KMS-11 (cell line): ENCODE measurements at regions not wholly inside any gene's neighbourhood (a gene's known extent, or its start where the extent isn't known, plus 50 kb on each side); places are given as distances from the start of the nearest gene placed in this dataset.

Experiments used
- H2AFZ ChIP-seq: fragments of 200-600 bp; sonication (generic); 2 replicates; pipeline ENCODE4 v1.6.1; 2016; ENCODE audit warnings: antibody characterized with exemption, mixed run types, low read depth
- H3K27ac ChIP-seq: fragments of 200-600 bp; sonication (generic); 2 replicates; pipeline ENCODE4 v1.6.1; 2016; ENCODE audit warnings: mild to moderate bottlenecking, mixed run types
- H3K27me3 ChIP-seq: fragments of 200-600 bp; sonication (generic); 2 replicates; pipeline ENCODE4 v1.6.1; 2017; ENCODE audit warnings: mild to moderate bottlenecking, low read depth, mixed run types, moderate library complexity; ENCODE audit not compliant: insufficient read depth
- H3K36me3 ChIP-seq: fragments of 200-600 bp; sonication (generic); 2 replicates; pipeline ENCODE4 v1.6.1; 2017; ENCODE audit warnings: mild to moderate bottlenecking, mixed run types; ENCODE audit not compliant: insufficient read depth
- H3K4me1 ChIP-seq: fragments of 200-600 bp; sonication (generic); 2 replicates; pipeline ENCODE4 v1.6.1; 2016; ENCODE audit warnings: mild to moderate bottlenecking, low read depth, mixed run types; ENCODE audit not compliant: poor library complexity, severe bottlenecking
- H3K4me2 ChIP-seq: fragments of 200-600 bp; sonication (generic); 2 replicates; pipeline ENCODE4 v1.7.0; 2016; ENCODE audit warnings: mild to moderate bottlenecking, mixed run types
- H3K4me3 ChIP-seq: fragments of 200-600 bp; sonication (generic); IDR thresholded peaks from 2 replicates; pipeline ENCODE4 v1.6.1; 2017; ENCODE audit warnings: low read depth, low read length, mixed read lengths; ENCODE audit not compliant: insufficient read depth
- H3K79me2 ChIP-seq: fragments of 200-600 bp; sonication (generic); 2 replicates; pipeline ENCODE4 v1.6.1; 2016; ENCODE audit warnings: low read depth, mixed run types; ENCODE audit not compliant: insufficient read depth
- H3K9ac ChIP-seq: fragments of 200-600 bp; sonication (generic); 2 replicates; pipeline ENCODE4 v1.6.1; 2016; ENCODE audit warnings: mild to moderate bottlenecking, mixed run types
- H4K20me1 ChIP-seq: fragments of 200-600 bp; sonication (generic); 2 replicates; pipeline ENCODE4 v1.6.1; 2016; ENCODE audit warnings: mild to moderate bottlenecking, mixed run types; ENCODE audit not compliant: insufficient read depth
- TF ChIP-seq, protein P1 (sequence below): fragments of 200-600 bp; sonication (generic); conservative IDR thresholded peaks from 2 replicates; pipeline ENCODE4 v1.6.1; 2017; ENCODE audit warnings: low read depth, mild to moderate bottlenecking, antibody characterized with exemption, low read length, moderate library complexity, mixed read lengths

- Histone ChIP-seq H3K27ac (no peak overlapping the region), H3K9ac (no peak overlapping the region), H3K4me3 (no peak overlapping the region), H2AFZ (no peak overlapping the region), H3K36me3 (no peaks in the 10 kb centered on the region), H4K20me1 (no peaks in the 10 kb centered on the region), H3K27me3 (no peaks in the 10 kb centered on the region), H3K4me1 (peaks cover 26% of the 10 kb centered on the region), H3K79me2 (no peaks in the 10 kb centered on the region), H3K4me2 (no peak overlapping the region)
- TF ChIP-seq, protein P1, sequence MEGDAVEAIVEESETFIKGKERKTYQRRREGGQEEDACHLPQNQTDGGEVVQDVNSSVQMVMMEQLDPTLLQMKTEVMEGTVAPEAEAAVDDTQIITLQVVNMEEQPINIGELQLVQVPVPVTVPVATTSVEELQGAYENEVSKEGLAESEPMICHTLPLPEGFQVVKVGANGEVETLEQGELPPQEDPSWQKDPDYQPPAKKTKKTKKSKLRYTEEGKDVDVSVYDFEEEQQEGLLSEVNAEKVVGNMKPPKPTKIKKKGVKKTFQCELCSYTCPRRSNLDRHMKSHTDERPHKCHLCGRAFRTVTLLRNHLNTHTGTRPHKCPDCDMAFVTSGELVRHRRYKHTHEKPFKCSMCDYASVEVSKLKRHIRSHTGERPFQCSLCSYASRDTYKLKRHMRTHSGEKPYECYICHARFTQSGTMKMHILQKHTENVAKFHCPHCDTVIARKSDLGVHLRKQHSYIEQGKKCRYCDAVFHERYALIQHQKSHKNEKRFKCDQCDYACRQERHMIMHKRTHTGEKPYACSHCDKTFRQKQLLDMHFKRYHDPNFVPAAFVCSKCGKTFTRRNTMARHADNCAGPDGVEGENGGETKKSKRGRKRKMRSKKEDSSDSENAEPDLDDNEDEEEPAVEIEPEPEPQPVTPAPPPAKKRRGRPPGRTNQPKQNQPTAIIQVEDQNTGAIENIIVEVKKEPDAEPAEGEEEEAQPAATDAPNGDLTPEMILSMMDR, result no peak
Observed at GRCh38 chr20:43803276-43803675, 76.5 kb upstream of the GTSF1L start.

DNA sequence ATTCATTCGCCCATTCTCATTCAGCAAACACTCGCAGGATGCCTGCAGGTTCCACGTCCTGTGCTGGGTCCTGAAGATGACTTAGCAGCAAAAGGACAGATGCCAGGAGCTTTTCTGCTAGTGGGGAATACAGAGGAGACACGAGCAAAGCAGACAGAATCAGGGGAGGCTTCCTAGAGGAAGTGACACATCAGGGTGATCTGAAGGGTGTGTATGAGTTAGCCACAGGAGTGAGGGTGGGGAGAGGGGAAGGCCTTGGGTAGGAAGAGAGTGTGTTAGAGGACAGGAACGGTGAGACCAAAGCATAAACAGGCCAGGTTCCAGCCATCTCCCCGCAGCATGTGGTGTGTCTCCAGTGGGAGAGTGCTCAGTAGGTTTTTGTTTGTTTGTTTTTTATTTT, 73.4 kb upstream of the GTSF1L start:
- H3K4me2 ChIP-seq, result peak overlapping the region; percentile 90
- peaks cover 39% of the 10 kb centered on the region for H3K4me1 ChIP-seq
- H3K4me3 ChIP-seq, result no peak overlapping the region
- TF ChIP-seq, protein P1, result no peak
- peak overlapping the region; percentile 22; the same call in 1 of the 2 replicates for H3K9ac ChIP-seq
- no peaks in the 10 kb centered on the region for H3K27me3 ChIP-seq
- H4K20me1 ChIP-seq, result no peaks in the 10 kb centered on the region
- H3K27ac ChIP-seq, result peak overlapping the region; percentile 56; the same call in 1 of the 2 replicates
- H3K36me3 ChIP-seq, result no peaks in the 10 kb centered on the region
- H3K79me2 ChIP-seq, result no peaks in the 10 kb centered on the region
- H2AFZ ChIP-seq, result peak overlapping the region; percentile 81

DNA sequence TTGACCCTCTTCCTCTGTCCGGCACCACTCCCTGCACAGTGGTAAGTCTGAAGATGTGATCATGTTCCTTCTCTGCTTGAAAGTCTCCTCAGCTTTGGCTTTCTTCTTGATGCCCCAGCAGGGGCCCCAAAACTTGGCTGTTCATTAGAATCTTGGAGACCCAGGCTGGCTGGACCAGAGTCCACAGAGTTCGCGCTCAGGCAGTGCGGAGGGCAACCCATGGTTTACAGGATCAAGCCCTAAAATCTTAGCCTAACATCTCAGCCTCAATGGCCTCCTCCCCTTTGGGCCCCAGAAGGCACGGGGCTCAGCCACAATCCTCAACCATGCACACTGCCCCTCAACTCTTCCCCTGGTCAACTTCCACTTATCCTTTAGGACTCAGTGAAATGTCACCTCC, 72.9 kb upstream of the GTSF1L start:
- no peaks in the 10 kb centered on the region for H3K36me3 ChIP-seq
- peak overlapping the region; percentile 56 for H3K27ac ChIP-seq
- no peaks in the 10 kb centered on the region for H3K27me3 ChIP-seq
- peak overlapping the region; percentile 81 for H2AFZ ChIP-seq
- H3K4me3 ChIP-seq, result no peak overlapping the region
- TF ChIP-seq, protein P1, result no peak
- no peaks in the 10 kb centered on the region for H4K20me1 ChIP-seq
- peak overlapping the region; percentile 90 for H3K4me2 ChIP-seq
- H3K9ac ChIP-seq, result peak overlapping the region; percentile 22; the same call in 1 of the 2 replicates
- H3K79me2 ChIP-seq, result no peaks in the 10 kb centered on the region
- H3K4me1 ChIP-seq, result peaks cover 39% of the 10 kb centered on the region

DNA sequence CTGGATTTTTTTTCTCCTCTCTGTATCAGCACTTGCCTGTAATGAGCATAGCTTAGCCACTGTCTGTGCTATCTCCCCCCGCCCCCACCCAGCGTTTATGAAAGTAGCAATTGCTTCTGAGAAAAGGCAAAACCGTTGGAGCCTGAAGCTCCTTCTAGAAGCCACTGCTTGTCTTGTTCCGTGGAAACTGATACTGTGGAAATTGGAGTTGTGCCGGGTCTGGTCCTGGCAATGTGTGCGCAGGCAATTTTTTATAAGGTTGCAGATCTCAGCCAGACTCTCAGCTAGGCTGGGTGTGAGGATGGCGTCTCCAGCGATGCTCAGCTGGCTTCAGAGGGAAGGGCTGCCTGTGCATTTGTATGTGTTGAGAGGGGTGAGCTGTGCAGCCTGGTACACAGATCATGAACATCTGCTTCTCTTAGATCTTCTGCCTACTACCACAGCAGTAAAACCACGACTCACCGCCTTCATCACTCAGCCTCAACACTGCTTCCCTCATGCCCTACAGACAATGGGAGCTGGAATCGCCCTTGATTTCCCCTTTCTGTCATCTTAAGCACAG, 72.4 kb upstream of the GTSF1L start:
- peak overlapping the region; percentile 90 for H3K4me2 ChIP-seq
- H3K4me1 ChIP-seq, result peaks cover 39% of the 10 kb centered on the region

More for the DNA sequence above, 72.4 kb upstream of the GTSF1L start:
- H4K20me1 ChIP-seq, result no peaks in the 10 kb centered on the region
- peak overlapping the region; percentile 22; the same call in 1 of the 2 replicates for H3K9ac ChIP-seq
- H3K27ac ChIP-seq, result peak overlapping the region; percentile 56
- no peak overlapping the region for H3K4me3 ChIP-seq
- peak overlapping the region; percentile 81 for H2AFZ ChIP-seq
- no peaks in the 10 kb centered on the region for H3K79me2 ChIP-seq
- TF ChIP-seq, protein P1, result no peak
- H3K36me3 ChIP-seq, result no peaks in the 10 kb centered on the region
- H3K27me3 ChIP-seq, result no peaks in the 10 kb centered on the region
